DOHH2 (cell line): ENCODE measurements at regions not wholly inside any gene's neighbourhood (a gene's known extent, or its start where the extent isn't known, plus 50 kb on each side); places are given as distances from the start of the nearest gene placed in this dataset.
"Not testable (repeated sequence)": the region's sequence is repeated elsewhere in the genome, so short reads cannot be mapped to it uniquely, and the experiment has no call there.

Source experiments
- CTCF ChIP-seq: fragments of 200-600 bp; sonication (generic); IDR thresholded peaks from one replicate; pipeline ENCODE4 v1.5.1; 2014; ENCODE audit warnings: antibody characterized with exemption, mild to moderate bottlenecking, low read depth, low read length; ENCODE audit not compliant: poor library complexity, severe bottlenecking
- EZH2phosphoT487 ChIP-seq: fragments of 200-600 bp; sonication (generic); IDR thresholded peaks from 2 replicates; pipeline ENCODE4 v1.6.1; 2017; ENCODE audit warnings: borderline replicate concordance, mild to moderate bottlenecking, antibody characterized with exemption, low read length, moderate library complexity, mixed read lengths

GRCh38 chr5:82532075-82532474, 253.9 kb upstream of the RPS23 start:
- TF ChIP-seq CTCF, EZH2phosphoT487: not testable (repeated sequence)
